LHCN-M2 (cell line): ENCODE measurements at regions not wholly inside any gene's neighbourhood (a gene's known extent, or its start where the extent isn't known, plus 50 kb on each side); places are given as distances from the start of the nearest gene placed in this dataset.
A peak's percentile ranks its signal among the peaks of the same experiment; 100 is the strongest.
"Not testable (repeated sequence)": the region's sequence is repeated elsewhere in the genome, so short reads cannot be mapped to it uniquely, and the experiment has no call there.

ENCODE experiments used
- DNase-seq: peaks from one replicate; pipeline ENCODE4 v3.0.0-alpha.2; 2012; ENCODE audit warnings: low read depth

DNA sequence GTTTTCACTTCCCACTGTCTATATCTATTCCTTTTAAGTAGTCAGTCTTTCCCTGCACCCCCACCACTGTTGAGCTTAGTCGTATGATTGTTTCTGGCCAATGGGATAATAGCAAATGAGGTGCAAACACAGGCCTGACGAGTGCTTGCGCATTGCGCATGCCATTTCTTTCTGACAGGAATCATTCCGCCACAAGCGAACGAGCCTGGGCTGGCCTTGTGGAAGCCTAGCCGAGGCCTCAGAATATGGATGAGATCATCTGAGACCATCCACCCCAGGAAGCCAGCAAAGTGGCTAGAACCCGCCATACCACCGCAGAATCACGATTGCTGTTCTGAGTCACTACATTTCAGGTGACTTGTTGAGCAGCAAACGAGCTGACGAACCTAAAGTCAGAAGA, 52.2 kb upstream of the PRL start:
- no peak for DNase-seq

- DNase-seq = no peak
These were observed 52.7 kb upstream of the PRL start for GRCh38 chr6:22349528-22349927.

GRCh38 chr6:22350109-22350508, 53.3 kb upstream of the PRL start:
- no peak for DNase-seq

- no peak for DNase-seq
These were observed 56.3 kb upstream of the PRL start for GRCh38 chr6:22353101-22353500.

- DNase-seq = no peak
These were observed 59.6 kb upstream of the PRL start for GRCh38 chr6:22356362-22356940.

DNA sequence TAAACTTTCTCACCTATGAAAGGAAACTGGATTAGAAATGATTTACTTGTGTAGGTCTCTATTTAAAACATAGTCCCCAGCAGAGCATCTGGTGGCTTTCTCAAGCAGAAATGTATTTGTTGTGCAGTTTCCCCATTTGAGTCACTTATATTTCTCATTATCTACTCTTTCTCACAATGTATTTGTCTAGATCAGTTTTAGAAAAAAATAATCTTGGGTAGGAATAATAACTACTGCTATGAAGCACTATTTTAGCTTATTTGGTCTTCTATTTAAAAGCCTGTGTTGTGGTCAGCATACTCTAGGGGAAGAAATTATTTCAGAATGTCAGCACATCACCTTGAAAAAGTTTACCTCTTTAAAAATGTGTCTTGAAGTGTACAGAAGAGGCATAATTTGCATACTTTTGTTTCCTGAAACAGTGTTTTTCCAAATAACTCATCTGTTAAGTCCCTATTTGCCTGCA, 60.9 kb upstream of the PRL start:
- DNase-seq = no peak

DNA sequence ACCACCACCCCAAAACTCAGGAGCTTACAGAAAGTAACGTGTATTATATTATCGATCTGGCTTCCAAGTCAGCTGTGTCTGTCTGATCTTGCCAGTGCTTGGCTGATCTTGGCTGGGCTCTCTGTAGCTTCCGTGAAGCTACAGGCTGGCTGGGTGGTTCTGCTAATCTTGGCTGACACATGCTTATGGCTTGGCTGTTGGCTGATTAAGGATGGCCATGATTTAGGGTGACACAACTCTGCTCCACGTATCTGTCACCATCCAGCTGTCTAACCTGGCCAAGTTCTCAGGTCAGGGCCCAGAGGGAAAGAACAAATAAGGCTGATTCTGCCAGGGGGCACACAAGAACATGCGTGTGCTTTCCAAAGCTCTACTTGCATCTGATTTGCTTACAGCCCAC, 64.7 kb upstream of the PRL start:
- DNase-seq = no peak

- peak; percentile 19 for DNase-seq
These were observed 65.5 kb upstream of the PRL start for GRCh38 chr6:22362361-22362760.

DNA sequence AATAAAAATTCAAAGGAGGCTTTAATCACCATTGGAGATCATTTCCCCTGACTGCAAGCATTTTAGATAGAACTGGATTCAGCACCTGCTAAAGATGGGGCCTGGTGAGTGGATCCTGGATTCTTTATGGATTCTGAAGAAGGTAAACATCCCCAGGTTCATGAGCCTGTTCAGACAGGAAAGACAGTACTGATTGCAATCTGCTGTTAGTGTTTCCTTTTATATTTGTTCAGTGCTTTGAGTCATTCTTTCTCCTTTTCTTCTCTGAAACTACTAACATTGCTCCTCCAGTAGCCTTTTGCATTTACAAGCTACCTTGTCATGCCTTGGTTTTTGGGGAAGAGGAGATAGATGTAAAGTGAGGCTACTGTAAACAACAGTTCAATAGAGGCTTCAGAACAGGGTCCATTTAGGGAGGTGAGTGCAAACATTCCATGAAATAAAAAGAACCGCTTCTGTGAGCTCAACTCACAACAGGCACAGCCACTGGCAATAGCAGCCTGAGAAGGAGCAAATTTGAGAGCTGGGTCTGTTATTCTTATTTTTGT, 66.4 kb upstream of the PRL start:
- DNase-seq = no peak

GRCh38 chr6:22363714-22364239, 66.9 kb upstream of the PRL start:
- DNase-seq = peak; percentile 43

GRCh38 chr6:22364306-22364705, 67.5 kb upstream of the PRL start:
- DNase-seq = peak; percentile 51

DNA sequence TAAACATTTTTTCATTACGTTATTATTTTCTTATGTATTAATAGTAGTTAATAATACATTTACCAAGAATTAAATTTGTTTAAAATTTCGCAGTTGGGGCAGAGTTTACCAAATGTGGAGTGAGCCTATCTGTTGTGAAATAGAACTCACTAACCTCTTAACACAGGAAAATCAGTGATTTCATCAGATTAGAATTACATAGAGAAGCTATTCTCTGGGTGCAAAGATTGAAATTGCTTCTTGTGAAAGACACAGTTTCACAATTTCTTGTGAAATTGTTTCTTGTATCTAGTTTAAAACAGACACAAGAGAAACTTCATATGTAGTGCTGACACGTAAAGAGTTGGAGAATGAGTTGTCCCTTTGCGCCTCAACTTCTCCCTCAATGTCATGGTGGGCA, 69.4 kb upstream of the PRL start:
- peak; percentile 19 for DNase-seq

GRCh38 chr6:22367346-22367745, 70.5 kb upstream of the PRL start:
- DNase-seq = no peak

GRCh38 chr6:22368794-22369193, 72.0 kb upstream of the PRL start:
- no peak for DNase-seq

GRCh38 chr6:22372922-22373321, 76.1 kb upstream of the PRL start:
- DNase-seq = no peak

GRCh38 chr6:22374950-22375349, 78.1 kb upstream of the PRL start:
- not testable (repeated sequence) for DNase-seq

DNA sequence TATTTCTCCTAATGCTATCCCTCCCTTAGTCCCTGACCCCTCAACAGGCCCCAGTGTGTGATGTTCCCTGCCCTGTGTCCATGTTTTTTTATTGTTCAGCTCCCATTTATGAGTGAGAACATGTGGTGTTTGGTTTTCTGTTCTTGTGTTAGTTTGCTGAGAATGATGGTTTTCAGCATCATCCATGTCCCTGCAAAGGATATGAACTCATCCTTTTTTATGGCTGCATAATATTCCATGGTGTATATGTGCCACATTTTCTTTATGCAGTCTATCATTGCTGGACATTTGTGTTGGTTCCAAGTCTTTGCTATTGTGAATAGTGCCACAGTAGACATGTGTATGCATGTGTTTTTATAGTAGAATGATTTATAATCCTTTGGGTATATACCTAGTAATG, 79.5 kb upstream of the PRL start:
- DNase-seq = not testable (repeated sequence)

GRCh38 chr6:22378536-22378935, 81.7 kb upstream of the PRL start:
- peak; percentile 28 for DNase-seq

DNA sequence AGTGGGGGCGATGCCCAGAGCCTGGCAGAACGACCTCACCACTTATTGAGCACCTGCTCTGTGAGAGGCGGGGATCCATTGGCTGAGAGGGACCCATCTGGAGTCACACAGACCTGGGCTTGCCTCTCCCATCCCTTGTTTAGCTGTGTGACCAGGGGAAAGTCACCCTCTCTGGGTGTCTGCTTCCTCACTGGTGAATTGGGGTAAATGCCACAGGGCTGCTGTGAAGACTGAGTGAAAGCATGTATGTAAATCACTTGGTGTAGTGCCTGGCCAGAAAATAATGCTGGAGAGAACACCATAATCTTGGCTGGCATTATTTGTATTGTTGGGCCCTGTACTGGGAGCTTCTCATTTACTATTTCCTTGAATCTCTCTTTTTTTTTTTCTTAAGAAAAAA, 83.4 kb upstream of the PRL start:
- no peak for DNase-seq

DNA sequence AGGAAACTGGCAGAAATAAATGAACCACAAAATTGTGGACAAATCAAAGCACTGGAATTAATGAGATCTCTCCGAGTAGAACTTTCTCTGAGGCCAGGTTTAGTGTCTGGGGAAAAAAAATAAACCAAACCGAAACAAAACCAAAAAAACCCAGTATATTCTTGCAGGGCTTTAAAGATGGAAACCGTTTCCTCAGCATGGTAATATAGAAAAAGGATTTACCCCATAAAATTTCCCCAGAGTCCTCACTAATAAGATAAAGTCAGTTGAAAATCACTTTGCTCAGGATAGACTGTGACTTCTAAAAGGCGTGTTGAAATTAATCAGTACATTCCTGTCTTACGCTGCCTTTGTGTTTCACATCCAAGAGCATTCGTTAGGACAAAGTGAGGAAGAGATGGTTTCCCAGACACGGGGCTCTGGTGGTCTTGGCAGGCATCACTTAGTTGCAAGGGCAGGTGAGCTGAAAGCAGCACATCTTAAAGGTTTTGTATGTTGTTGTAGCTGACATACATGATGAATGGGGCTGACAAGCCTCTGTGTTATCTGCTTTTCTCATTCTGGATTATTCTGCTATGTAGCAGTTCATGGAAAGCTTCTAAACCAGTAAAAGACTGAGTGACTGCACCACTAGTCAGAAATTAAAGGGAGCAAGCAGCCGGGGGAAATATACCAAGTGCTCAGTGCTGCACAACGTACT, 85.2 kb upstream of the PRL start:
- DNase-seq = no peak

GRCh38 chr6:22383016-22383415, 86.2 kb upstream of the PRL start:
- DNase-seq = peak; percentile 27

GRCh38 chr6:22392711-22393110, 95.9 kb upstream of the PRL start:
- peak; percentile 13 for DNase-seq

DNA sequence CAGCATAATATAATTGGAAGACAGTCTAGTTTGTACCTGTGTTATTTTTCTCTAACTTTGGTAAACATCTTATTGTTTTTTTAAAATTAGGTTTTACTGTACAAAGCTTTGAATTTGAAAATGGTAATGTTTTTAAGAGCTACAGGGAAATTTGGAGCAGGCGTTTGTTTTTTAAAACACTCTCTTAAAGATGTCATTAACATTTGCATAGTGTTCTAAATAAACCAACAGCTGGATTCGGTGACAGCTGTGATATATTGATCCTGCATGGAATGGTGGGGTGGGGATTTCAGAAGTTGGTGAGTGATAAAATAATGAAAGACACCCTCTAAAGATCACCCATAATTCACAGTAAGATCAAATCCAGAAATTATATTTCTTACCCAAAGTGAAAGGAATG, 97.9 kb upstream of the PRL start:
- no peak for DNase-seq
